ENCODE measurements at regions not wholly inside any gene's neighbourhood (a gene's known extent, or its start where the extent isn't known, plus 50 kb on each side); places are given as distances from the start of the nearest gene placed in this dataset.
"Not testable (repeated sequence)": the region's sequence is repeated elsewhere in the genome, so short reads cannot be mapped to it uniquely, and the experiment has no call there.

GRCh38 chr10:31686599-31686998 is 242.0 kb downstream of the ARHGAP12 start:
- DNase-seq, result no peak

GRCh38 chr10:31683682-31684081 is 244.9 kb downstream of the ARHGAP12 start:
- DNase-seq, result no peak

GRCh38 chr10:31679936-31680335 is 248.7 kb downstream of the ARHGAP12 start:
- DNase-seq, result no peak

GRCh38 chr10:31678575-31679516 is 249.8 kb downstream of the ARHGAP12 start:
- DNase-seq, result no peak

- DNase-seq, result no peak
Measured at GRCh38 chr10:31678139-31678536, 250.5 kb downstream of the ARHGAP12 start.

- DNase-seq, result no peak
Measured at GRCh38 chr10:31677195-31678138, 251.2 kb downstream of the ARHGAP12 start.

GRCh38 chr10:31675726-31676125 is 252.9 kb downstream of the ARHGAP12 start:
- DNase-seq, result no peak

- DNase-seq, result no peak
Measured at GRCh38 chr10:31669357-31669756, 259.3 kb downstream of the ARHGAP12 start.

- no peak for DNase-seq
Measured at GRCh38 chr10:31668326-31668725, 260.3 kb downstream of the ARHGAP12 start.

GRCh38 chr10:31665764-31666279 is 262.8 kb downstream of the ARHGAP12 start:
- DNase-seq, result not testable (repeated sequence)

- no peak for DNase-seq
Measured at GRCh38 chr10:31664803-31665202, 263.8 kb downstream of the ARHGAP12 start.

- DNase-seq, result not testable (repeated sequence)
Measured at GRCh38 chr10:31664071-31664470, 264.6 kb downstream of the ARHGAP12 start.

GRCh38 chr10:31660300-31660699 is 268.3 kb downstream of the ARHGAP12 start:
- DNase-seq, result no peak

- DNase-seq, result no peak
Measured at GRCh38 chr10:31659665-31660064, 269.0 kb downstream of the ARHGAP12 start.

GRCh38 chr10:31657434-31657872 is 271.2 kb downstream of the ARHGAP12 start:
- DNase-seq, result peak; percentile 86

- DNase-seq, result peak; percentile 83
Measured at GRCh38 chr10:31656851-31657433, 271.7 kb downstream of the ARHGAP12 start.

- DNase-seq, result no peak
Measured at GRCh38 chr10:31652038-31652437, 276.6 kb downstream of the ARHGAP12 start.

GRCh38 chr10:31650010-31650409 is 278.6 kb downstream of the ARHGAP12 start:
- DNase-seq, result peak; percentile 59

GRCh38 chr10:31648966-31649365 is 279.7 kb downstream of the ARHGAP12 start:
- DNase-seq, result no peak

- no peak for DNase-seq
Measured at GRCh38 chr10:31647861-31648260, 280.8 kb downstream of the ARHGAP12 start.

- no peak for DNase-seq
Measured at GRCh38 chr10:31646519-31646918, 282.1 kb downstream of the ARHGAP12 start.

- DNase-seq, result no peak
Measured at GRCh38 chr10:31645786-31646185, 282.8 kb downstream of the ARHGAP12 start.

Measured in muscle of arm (tissue), 1 donor.